ENCODE measurements at regions not wholly inside any gene's neighbourhood (a gene's known extent, or its start where the extent isn't known, plus 50 kb on each side); places are given as distances from the start of the nearest gene placed in this dataset.

DNA sequence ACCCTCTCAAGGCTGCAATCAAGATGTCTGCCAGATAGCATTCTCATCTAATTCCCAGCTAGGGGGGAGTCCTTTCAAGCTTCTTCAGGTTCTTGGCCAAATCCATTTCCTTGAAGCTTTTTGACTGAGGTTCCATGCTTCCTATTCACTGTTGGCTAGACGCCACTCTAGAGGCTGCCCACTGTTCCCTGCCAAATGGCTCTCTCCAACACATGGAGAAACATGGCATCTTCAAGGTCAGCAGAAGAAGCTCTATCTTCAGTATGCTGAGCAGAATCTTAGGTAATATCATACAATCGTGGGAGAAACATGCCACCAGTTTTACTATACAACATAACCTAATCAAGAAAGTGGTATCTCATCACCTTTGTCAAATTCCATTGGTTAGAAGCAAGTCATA, 1985.1 kb upstream of the CELF4 start (continued):
- TF ChIP-seq, protein P1, sequence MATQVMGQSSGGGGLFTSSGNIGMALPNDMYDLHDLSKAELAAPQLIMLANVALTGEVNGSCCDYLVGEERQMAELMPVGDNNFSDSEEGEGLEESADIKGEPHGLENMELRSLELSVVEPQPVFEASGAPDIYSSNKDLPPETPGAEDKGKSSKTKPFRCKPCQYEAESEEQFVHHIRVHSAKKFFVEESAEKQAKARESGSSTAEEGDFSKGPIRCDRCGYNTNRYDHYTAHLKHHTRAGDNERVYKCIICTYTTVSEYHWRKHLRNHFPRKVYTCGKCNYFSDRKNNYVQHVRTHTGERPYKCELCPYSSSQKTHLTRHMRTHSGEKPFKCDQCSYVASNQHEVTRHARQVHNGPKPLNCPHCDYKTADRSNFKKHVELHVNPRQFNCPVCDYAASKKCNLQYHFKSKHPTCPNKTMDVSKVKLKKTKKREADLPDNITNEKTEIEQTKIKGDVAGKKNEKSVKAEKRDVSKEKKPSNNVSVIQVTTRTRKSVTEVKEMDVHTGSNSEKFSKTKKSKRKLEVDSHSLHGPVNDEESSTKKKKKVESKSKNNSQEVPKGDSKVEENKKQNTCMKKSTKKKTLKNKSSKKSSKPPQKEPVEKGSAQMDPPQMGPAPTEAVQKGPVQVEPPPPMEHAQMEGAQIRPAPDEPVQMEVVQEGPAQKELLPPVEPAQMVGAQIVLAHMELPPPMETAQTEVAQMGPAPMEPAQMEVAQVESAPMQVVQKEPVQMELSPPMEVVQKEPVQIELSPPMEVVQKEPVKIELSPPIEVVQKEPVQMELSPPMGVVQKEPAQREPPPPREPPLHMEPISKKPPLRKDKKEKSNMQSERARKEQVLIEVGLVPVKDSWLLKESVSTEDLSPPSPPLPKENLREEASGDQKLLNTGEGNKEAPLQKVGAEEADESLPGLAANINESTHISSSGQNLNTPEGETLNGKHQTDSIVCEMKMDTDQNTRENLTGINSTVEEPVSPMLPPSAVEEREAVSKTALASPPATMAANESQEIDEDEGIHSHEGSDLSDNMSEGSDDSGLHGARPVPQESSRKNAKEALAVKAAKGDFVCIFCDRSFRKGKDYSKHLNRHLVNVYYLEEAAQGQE (IDR thresholded peaks at IDR 0.05; ENCODE audit: unreplicated experiment), result no peak

DNA sequence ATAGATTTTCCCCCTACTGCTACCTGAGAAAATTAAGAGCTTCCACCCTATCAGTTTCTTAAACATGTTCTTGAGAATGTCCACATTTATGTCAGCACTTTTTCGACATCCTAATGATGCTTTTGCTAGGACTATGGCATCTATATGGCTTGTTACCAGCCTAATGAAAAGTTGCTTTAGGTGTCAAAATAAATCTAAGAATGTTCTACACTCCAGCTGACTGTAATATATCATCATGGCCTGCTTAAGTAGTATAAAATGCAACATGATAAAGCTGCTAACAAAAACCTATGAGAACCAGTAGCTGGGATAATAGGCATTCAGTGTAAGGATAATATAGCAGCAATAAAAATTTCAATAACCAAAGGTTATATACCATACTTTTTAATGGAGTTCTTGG, 1983.5 kb upstream of the CELF4 start:
- H3K79me2 ChIP-seq (replicated peaks; ENCODE audit: insufficient read depth), result no peaks in the 10 kb centered on the region
- DNase-seq (ENCODE audit: low spot score) (no peak), ATAC-seq (no peak)
- no peaks in the 10 kb centered on the region; the same call in 1 of the 2 replicates for H3K9me2 ChIP-seq (ENCODE audit: insufficient read depth)
- H3K4me2 ChIP-seq, result no peak overlapping the region
- H3K27ac ChIP-seq (ENCODE audit: low read depth), result no peak overlapping the region
- Mint-ChIP-seq H3K9me3 (no peaks in the 10 kb centered on the region), H3K27ac (no peak overlapping the region), H3K27me3 (ENCODE audit: insufficient read depth, low read depth, poor library complexity) (no peaks in the 10 kb centered on the region), H3K4me3 (no peak overlapping the region), H3K36me3 (ENCODE audit: low read depth) (no peaks in the 10 kb centered on the region), H3K4me1 (no peaks in the 10 kb centered on the region)
- no peaks in the 10 kb centered on the region for H3K36me3 ChIP-seq (ENCODE audit: insufficient read depth)
- no peak overlapping the region for H3K4me3 ChIP-seq
- no peaks in the 10 kb centered on the region for H4K20me1 ChIP-seq (replicated peaks; ENCODE audit: insufficient read depth)
- H2AFZ ChIP-seq, result no peak overlapping the region
- no peaks in the 10 kb centered on the region for H3K27me3 ChIP-seq (ENCODE audit: insufficient read depth)
- H3K4me1 ChIP-seq (ENCODE audit: insufficient read depth), result no peaks in the 10 kb centered on the region
- no peaks in the 10 kb centered on the region for H3F3A ChIP-seq (replicated peaks; ENCODE audit: low read depth)
- TF ChIP-seq ZNF114 (CRISPR knock-in tag; IDR thresholded peaks at IDR 0.05), result no peak
- no peak for TF ChIP-seq JUNB (IDR thresholded peaks at IDR 0.05; ENCODE audit: unreplicated experiment)
- TF ChIP-seq, protein P2, sequence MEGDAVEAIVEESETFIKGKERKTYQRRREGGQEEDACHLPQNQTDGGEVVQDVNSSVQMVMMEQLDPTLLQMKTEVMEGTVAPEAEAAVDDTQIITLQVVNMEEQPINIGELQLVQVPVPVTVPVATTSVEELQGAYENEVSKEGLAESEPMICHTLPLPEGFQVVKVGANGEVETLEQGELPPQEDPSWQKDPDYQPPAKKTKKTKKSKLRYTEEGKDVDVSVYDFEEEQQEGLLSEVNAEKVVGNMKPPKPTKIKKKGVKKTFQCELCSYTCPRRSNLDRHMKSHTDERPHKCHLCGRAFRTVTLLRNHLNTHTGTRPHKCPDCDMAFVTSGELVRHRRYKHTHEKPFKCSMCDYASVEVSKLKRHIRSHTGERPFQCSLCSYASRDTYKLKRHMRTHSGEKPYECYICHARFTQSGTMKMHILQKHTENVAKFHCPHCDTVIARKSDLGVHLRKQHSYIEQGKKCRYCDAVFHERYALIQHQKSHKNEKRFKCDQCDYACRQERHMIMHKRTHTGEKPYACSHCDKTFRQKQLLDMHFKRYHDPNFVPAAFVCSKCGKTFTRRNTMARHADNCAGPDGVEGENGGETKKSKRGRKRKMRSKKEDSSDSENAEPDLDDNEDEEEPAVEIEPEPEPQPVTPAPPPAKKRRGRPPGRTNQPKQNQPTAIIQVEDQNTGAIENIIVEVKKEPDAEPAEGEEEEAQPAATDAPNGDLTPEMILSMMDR (conservative IDR thresholded peaks at IDR 0.05; ENCODE audit: low read depth in 2 of 2), result no peak
- TF ChIP-seq, protein P1 (IDR thresholded peaks at IDR 0.05; ENCODE audit: unreplicated experiment), result no peak
- no peak for TF ChIP-seq STAT1 (IDR thresholded peaks at IDR 0.05; ENCODE audit: unreplicated experiment)
- no peak for TF ChIP-seq NANOG (IDR thresholded peaks at IDR 0.05; ENCODE audit: borderline replicate concordance)
- no peak for TF ChIP-seq EZH2 (IDR thresholded peaks at IDR 0.05; ENCODE audit: low read depth, unreplicated experiment)
- no peak for TF ChIP-seq POLR2AphosphoS5 (IDR thresholded peaks at IDR 0.05; ENCODE audit: low read depth)
- no peak for TF ChIP-seq EZH2phosphoT487 (IDR thresholded peaks at IDR 0.05; ENCODE audit: unreplicated experiment)
- no peak for TF ChIP-seq CREB1 (CRISPR knock-in tag; IDR thresholded peaks at IDR 0.05; ENCODE audit: low read depth)
- TF ChIP-seq, protein P3, sequence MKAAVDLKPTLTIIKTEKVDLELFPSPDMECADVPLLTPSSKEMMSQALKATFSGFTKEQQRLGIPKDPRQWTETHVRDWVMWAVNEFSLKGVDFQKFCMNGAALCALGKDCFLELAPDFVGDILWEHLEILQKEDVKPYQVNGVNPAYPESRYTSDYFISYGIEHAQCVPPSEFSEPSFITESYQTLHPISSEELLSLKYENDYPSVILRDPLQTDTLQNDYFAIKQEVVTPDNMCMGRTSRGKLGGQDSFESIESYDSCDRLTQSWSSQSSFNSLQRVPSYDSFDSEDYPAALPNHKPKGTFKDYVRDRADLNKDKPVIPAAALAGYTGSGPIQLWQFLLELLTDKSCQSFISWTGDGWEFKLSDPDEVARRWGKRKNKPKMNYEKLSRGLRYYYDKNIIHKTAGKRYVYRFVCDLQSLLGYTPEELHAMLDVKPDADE (IDR thresholded peaks at IDR 0.05), result no peak

Measured in GM23338 (cell line).